K562 (cell line): ENCODE measurements at regions not wholly inside any gene's neighbourhood (a gene's known extent, or its start where the extent isn't known, plus 50 kb on each side); places are given as distances from the start of the nearest gene placed in this dataset.

Experiments
- FOXK1 ChIP-seq: sonication (generic); formaldehyde crosslinking; IDR thresholded peaks from 2 replicates; pipeline ENCODE4 v1.8.0; 2022; ENCODE audit warnings: missing genetic modification reagents, mild to moderate bottlenecking, borderline replicate concordance
- SNRNP70 ChIP-seq: fragments of 200-400 bp; formaldehyde crosslinking; optimal IDR thresholded peaks from 2 replicates; pipeline ENCODE3; 2017; ENCODE audit warnings: low read depth, low read length
- TF ChIP-seq, protein P1 (sequence below): fragments of 200-600 bp; sonication (generic); IDR thresholded peaks from one replicate; pipeline ENCODE4 v1.6.1; 2012; ENCODE audit warnings: mild to moderate bottlenecking, low read depth, low read length, inconsistent platforms
- TF ChIP-seq, protein P2 (sequence below): fragments of 200-400 bp; formaldehyde crosslinking; IDR thresholded peaks from 2 replicates; pipeline ENCODE4 v1.6.1; 2017; ENCODE audit warnings: mild to moderate bottlenecking, low read depth, low read length, moderate library complexity
- TF ChIP-seq, protein P3 (sequence below), 2 experiments: fragments of 200-800 bp in 1 of 2; sonication (Bioruptor generic) in 1 of 2; sonication (generic) in 1 of 2; formaldehyde crosslinking in 1 of 2; IDR thresholded peaks in 1 of 2; conservative IDR thresholded peaks in 1 of 2; 2 replicates each; pipeline versions ENCODE4 v1.5.0 to v1.6.1; 2016 to 2020; ENCODE audit warnings: missing compliant biosample characterization in 1 of 2, missing genetic modification characterization in 1 of 2, missing genetic modification reagents in 1 of 2
- TF ChIP-seq, protein P4 (sequence below): fragments of 450-650 bp; IDR thresholded peaks from 2 replicates; pipeline ENCODE4 v1.6.1; 2016; ENCODE audit warnings: low read depth, mild to moderate bottlenecking, moderate library complexity

DNA sequence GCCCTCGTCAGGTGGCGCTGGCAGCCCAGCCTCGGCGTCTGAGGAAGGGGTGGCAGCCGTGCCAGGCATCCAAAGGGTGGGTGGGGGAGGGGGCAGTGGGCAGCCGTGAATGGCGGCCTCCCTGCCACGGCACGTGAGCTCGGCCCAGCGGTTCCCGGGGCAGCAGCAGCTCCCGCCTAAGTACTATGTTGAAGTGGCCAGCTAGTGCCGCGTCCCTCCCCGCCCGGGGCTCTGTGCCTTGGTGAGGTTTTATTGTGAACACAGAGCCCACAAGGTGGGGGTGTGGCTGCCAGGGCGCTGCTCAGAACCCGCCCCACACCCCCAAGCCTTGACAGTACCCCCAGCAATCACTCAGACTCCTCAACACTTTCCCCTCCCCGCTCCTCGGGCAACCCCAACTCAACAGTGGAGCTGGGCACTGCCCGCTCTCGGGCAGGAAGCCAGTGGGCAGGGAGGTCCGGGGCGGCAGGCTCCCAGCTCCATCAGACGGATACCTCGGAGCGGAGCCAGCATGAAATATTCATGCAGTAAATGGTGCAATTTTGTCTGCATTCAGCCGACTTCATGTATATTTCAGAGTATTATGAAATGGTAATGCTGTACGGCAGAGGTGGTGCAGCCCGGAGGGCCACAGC is 80.4 kb downstream of the ENGASE start (continued):
- TF ChIP-seq, protein P1, sequence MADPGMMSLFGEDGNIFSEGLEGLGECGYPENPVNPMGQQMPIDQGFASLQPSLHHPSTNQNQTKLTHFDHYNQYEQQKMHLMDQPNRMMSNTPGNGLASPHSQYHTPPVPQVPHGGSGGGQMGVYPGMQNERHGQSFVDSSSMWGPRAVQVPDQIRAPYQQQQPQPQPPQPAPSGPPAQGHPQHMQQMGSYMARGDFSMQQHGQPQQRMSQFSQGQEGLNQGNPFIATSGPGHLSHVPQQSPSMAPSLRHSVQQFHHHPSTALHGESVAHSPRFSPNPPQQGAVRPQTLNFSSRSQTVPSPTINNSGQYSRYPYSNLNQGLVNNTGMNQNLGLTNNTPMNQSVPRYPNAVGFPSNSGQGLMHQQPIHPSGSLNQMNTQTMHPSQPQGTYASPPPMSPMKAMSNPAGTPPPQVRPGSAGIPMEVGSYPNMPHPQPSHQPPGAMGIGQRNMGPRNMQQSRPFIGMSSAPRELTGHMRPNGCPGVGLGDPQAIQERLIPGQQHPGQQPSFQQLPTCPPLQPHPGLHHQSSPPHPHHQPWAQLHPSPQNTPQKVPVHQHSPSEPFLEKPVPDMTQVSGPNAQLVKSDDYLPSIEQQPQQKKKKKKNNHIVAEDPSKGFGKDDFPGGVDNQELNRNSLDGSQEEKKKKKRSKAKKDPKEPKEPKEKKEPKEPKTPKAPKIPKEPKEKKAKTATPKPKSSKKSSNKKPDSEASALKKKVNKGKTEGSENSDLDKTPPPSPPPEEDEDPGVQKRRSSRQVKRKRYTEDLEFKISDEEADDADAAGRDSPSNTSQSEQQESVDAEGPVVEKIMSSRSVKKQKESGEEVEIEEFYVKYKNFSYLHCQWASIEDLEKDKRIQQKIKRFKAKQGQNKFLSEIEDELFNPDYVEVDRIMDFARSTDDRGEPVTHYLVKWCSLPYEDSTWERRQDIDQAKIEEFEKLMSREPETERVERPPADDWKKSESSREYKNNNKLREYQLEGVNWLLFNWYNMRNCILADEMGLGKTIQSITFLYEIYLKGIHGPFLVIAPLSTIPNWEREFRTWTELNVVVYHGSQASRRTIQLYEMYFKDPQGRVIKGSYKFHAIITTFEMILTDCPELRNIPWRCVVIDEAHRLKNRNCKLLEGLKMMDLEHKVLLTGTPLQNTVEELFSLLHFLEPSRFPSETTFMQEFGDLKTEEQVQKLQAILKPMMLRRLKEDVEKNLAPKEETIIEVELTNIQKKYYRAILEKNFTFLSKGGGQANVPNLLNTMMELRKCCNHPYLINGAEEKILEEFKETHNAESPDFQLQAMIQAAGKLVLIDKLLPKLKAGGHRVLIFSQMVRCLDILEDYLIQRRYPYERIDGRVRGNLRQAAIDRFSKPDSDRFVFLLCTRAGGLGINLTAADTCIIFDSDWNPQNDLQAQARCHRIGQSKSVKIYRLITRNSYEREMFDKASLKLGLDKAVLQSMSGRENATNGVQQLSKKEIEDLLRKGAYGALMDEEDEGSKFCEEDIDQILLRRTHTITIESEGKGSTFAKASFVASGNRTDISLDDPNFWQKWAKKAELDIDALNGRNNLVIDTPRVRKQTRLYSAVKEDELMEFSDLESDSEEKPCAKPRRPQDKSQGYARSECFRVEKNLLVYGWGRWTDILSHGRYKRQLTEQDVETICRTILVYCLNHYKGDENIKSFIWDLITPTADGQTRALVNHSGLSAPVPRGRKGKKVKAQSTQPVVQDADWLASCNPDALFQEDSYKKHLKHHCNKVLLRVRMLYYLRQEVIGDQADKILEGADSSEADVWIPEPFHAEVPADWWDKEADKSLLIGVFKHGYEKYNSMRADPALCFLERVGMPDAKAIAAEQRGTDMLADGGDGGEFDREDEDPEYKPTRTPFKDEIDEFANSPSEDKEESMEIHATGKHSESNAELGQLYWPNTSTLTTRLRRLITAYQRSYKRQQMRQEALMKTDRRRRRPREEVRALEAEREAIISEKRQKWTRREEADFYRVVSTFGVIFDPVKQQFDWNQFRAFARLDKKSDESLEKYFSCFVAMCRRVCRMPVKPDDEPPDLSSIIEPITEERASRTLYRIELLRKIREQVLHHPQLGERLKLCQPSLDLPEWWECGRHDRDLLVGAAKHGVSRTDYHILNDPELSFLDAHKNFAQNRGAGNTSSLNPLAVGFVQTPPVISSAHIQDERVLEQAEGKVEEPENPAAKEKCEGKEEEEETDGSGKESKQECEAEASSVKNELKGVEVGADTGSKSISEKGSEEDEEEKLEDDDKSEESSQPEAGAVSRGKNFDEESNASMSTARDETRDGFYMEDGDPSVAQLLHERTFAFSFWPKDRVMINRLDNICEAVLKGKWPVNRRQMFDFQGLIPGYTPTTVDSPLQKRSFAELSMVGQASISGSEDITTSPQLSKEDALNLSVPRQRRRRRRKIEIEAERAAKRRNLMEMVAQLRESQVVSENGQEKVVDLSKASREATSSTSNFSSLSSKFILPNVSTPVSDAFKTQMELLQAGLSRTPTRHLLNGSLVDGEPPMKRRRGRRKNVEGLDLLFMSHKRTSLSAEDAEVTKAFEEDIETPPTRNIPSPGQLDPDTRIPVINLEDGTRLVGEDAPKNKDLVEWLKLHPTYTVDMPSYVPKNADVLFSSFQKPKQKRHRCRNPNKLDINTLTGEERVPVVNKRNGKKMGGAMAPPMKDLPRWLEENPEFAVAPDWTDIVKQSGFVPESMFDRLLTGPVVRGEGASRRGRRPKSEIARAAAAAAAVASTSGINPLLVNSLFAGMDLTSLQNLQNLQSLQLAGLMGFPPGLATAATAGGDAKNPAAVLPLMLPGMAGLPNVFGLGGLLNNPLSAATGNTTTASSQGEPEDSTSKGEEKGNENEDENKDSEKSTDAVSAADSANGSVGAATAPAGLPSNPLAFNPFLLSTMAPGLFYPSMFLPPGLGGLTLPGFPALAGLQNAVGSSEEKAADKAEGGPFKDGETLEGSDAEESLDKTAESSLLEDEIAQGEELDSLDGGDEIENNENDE: no peak
- TF ChIP-seq, protein P2, sequence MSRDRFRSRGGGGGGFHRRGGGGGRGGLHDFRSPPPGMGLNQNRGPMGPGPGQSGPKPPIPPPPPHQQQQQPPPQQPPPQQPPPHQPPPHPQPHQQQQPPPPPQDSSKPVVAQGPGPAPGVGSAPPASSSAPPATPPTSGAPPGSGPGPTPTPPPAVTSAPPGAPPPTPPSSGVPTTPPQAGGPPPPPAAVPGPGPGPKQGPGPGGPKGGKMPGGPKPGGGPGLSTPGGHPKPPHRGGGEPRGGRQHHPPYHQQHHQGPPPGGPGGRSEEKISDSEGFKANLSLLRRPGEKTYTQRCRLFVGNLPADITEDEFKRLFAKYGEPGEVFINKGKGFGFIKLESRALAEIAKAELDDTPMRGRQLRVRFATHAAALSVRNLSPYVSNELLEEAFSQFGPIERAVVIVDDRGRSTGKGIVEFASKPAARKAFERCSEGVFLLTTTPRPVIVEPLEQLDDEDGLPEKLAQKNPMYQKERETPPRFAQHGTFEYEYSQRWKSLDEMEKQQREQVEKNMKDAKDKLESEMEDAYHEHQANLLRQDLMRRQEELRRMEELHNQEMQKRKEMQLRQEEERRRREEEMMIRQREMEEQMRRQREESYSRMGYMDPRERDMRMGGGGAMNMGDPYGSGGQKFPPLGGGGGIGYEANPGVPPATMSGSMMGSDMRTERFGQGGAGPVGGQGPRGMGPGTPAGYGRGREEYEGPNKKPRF: no peak
- TF ChIP-seq SNRNP70 (no peak), FOXK1 (CRISPR knock-in tag) (no peak)
- TF ChIP-seq, protein P3, sequence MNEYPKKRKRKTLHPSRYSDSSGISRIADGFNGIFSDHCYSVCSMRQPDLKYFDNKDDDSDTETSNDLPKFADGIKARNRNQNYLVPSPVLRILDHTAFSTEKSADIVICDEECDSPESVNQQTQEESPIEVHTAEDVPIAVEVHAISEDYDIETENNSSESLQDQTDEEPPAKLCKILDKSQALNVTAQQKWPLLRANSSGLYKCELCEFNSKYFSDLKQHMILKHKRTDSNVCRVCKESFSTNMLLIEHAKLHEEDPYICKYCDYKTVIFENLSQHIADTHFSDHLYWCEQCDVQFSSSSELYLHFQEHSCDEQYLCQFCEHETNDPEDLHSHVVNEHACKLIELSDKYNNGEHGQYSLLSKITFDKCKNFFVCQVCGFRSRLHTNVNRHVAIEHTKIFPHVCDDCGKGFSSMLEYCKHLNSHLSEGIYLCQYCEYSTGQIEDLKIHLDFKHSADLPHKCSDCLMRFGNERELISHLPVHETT (CRISPR knock-in tag; conservative IDR thresholded peaks at IDR 0.05 in 1 of 2, IDR thresholded peaks at IDR 0.05 in 1 of 2): no peak
- TF ChIP-seq, protein P4, sequence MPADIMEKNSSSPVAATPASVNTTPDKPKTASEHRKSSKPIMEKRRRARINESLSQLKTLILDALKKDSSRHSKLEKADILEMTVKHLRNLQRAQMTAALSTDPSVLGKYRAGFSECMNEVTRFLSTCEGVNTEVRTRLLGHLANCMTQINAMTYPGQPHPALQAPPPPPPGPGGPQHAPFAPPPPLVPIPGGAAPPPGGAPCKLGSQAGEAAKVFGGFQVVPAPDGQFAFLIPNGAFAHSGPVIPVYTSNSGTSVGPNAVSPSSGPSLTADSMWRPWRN: no peak
